HG03045 (cell line): ENCODE measurements at regions not wholly inside any gene's neighbourhood (a gene's known extent, or its start where the extent isn't known, plus 50 kb on each side); places are given as distances from the start of the nearest gene placed in this dataset.

Experiments
- ATAC-seq: cut with Tn5 transposase; IDR thresholded peaks from one replicate; pipeline ENCODE4 v1.9.1; 2021; ENCODE audit warnings: mild to moderate bottlenecking, moderate library complexity; ENCODE audit not compliant: unreplicated experiment

DNA sequence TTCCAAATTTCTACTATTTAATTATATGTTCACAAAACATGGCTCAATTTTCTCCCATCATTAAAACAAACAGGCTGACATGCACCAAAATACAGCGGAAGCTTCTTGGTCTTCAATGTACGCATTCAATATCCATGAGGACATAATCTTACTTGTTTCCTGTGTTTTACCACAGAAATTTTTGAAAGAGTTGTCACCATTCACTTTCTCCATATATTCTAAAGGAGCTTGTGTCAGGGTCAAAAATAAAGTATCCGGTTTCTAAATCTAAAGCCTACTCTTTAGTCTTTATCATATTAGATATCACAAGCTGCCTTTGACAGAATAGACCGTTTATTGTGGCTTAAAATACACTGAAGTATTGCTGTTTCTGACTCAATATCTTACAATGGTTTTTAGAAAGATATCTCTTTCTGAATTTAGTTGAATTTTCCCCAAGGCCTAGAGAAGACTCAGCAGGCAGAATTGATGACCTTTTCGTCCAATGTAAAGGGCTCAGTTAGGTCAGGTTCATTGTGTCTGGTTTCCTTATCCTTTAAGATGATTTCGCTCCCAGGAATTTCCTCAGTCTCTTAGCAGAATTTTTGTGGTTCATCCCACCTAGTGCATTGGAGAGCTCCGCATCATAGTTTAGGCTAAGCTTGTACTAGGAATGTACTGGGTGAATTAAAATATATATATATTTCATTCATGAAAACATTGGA, 717.2 kb downstream of the NCAM2 start:
- no peak for ATAC-seq

DNA sequence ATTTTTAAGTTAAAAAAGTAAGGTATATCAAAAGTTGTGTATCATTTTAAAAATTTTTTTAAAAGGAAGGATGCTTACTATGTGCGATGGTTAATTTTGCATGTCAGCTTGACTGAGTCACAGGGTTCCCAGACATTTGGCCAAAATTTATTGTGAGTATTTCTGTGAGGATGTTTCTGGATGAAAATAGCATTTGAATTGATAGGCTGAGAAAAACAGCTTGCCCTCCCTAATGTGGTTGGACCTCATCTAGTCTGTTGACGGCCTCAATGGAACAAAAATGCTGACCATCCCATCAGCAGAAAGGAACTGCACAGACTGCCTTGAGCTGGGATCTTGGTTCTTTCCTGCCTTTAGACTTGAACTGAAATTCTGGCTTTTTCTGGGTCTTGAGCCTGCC, 724.5 kb downstream of the NCAM2 start:
- no peak for ATAC-seq

DNA sequence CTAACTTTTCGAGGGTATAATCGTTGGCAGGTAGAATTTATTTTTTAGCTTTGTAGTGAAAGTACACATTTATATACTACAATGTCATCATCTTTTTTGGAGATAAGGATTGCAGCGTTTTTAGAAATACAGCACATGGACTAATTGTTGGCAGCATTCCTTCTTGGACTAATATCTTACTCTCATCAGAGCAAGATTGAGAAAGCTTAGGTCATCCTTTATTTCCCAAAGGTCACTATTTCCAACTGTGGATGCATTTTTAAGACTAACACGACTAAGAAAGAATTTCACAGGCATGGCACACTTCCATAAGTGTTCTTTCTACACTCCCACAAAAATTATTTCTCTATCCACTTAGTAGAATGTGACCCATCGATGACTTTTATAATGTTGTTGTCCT, 732.3 kb downstream of the NCAM2 start:
- ATAC-seq = no peak

DNA sequence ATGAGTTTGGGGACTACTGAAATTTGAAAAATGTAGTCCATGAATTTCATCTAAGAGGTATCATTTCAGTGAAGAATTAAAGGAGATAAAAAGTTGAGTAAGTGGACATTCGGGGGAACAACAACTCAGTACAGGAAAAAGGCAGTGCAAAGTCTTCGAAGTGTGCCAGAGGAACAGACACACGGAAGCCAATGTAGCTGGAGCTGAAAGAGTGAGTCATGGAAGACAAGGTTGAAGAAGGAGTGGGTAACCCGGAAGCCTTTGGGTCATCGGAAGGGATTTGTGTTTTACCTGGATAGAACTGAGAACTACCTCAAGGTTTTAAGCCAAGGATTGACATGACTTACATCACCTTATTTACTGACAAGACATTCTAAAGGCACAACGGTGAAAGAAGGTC, 733.4 kb downstream of the NCAM2 start:
- ATAC-seq = no peak

DNA sequence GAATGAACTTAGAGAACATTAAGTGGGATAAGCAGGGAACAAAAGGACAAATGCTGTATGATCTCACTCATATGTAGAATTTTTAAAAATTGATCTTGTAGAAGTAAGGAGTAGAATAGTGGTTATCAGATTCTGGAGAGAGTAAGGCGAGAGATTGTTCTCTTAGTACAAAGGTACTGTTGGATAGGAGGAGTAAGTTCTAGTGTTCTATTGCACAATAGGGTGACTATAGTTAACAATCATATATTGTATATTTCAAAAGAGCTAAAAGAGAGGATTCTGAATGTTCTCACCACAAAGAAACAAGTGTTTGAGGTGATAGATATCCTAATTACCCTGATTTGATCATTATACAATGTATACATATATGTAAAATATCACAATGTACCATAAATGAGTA, 735.9 kb downstream of the NCAM2 start:
- ATAC-seq = no peak

DNA sequence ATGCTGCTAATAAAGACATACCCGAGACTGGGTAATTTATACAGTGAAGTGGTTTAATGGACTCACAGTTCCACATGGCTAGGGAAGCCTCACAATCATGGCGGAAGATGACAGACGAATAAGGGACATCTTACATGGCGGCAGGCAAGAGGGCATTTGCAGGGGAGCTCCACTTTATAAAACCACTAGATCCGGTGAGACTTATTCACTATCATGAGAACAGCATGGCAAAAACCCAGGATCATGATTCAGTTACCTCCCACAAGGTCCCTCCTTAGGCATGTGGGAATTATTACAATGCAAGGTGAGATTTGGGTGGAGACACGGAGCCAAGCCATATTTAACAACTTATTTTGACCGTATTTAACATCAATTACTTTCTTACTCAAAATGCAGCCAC, 739.0 kb downstream of the NCAM2 start:
- ATAC-seq = no peak

DNA sequence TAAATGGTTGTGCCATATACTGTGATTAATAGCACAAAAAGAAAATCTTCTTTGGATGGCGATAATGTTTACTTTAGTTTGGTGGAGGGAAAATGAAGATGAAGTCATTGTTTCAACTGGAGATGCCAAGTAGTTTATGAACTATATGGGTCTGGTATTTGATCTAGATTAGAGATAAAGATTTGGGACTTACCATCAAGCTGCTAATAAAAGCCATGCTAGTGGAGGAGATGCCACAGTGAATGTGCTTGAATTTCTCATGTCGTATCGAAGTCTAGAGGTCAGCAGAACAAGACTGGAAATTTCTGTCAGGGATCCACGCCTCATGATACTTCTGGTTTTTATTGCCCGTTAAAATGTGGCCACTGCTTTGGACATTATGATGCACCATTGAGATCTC, 742.0 kb downstream of the NCAM2 start:
- no peak for ATAC-seq

DNA sequence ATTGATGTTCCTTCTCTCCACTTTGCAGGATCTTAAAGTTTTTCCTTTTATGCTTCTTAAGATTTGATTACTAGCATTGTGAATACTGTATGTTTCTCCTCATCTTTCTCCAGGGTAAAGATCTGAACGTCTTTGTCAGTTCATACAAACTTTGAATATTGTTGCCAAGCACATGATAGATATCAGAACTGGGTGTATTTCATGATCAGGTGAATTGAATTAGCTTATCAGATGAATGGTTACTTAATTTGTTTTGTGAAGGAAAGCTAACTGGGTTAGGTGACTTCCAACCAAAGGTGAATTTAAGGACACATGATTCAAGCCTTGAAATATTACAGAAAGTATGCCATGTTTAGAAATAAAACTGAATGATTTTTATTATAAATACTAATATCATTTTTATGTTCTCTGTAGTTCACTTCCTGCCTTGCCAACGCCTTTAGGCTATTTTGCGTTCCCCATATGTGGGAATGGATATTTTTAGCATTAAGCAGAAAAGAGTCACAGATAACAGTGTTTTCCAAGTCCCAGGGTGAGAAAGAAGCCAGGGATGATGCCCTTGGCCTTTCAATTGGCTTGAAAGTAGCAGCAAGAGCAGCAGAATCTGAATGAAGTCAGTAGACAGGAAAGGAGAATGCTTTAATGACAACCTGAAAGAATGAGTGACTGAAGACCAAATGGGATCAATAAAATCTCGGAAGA, 752.1 kb downstream of the NCAM2 start:
- no peak for ATAC-seq

DNA sequence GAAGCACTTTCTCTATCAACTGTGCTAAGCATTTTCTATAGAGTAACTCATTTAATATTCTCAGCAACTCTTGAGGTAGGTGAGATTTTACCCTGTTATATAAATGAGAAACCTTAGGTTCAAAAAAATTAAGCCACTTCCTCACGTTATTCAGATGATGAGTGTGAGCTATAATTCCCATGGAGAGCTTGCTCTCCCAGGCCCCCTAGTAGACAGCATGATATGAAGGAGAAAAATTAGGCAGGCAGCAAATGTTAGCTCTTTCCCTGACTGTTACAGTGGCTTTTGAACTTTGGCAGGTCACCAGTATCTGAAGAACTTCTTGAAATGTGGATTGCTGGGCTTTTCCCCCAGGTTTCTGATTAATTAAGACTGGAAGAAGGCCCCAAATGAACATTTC, 753.1 kb downstream of the NCAM2 start:
- no peak for ATAC-seq

DNA sequence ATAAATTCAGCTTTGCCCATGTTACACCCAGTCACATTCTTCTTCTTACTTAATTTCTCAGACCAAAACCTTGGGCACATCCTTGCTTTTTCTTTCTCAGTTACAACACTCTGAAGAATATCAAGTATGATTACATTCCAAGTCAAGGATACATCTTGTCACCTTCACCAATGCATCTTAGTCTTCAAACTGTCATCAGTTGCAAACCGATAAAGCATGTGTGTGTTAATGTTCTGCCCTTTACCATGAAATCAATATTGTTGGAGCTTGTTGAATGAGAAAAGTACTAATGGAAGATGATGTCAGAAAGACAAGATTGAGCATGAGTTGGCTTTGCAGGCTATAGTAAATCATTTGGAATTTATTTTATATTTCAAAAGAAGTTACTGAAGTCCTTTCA, 764.6 kb downstream of the NCAM2 start:
- ATAC-seq = no peak

DNA sequence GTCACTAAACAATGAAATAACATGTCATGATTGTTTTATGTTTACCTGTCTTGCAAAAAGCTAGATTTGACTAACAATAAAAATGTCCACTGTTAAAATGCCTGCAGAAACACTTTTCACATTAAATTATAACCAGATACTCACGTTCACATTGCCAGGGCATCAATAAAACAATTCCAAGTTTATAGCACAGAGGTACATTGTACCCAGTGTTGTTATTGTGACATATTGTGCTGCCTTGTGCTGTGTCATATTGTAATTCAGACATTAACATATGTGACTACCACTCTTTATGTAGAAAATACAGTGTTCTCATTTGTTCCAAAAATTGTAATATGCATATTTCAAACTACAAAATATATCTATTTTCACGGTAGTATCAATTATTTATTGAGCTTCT, 766.1 kb downstream of the NCAM2 start:
- ATAC-seq = no peak

DNA sequence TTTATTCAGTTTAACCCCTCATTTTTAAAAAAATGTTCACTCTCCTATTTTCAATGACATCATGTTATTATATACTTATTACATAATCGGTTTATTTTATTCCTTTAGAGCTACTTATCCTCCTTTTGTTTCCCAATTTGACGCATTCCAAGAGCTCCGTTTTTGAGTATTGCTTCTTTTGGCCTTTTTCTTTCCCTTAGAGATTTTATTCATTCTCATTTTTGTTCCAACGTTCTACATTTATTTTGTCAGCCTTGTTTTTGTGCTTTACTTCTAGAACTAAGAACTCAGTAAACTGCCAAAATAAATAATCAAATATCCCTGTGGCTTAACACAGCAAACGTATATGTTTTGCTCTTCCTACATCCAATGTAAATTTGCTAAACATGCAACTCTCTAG, 769.1 kb downstream of the NCAM2 start:
- ATAC-seq = no peak

DNA sequence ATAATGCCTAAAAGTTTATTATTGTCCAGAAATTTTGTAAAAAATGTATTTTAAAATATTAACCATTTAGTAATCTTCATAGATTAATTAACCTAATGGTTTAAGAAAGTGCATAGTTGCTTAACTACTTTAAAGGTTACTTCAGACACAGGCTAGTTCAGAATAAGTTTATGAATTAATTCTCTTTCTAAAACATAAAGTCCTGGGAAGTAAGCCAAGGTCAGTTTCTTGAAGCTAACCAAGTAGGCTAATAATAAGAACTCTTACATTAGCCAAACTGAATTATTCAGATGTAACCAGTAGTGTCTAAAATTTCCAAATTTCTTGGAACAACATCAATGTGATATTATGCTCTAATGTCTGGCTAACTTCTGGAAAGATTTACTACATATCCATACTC, 790.4 kb downstream of the NCAM2 start:
- ATAC-seq = no peak

DNA sequence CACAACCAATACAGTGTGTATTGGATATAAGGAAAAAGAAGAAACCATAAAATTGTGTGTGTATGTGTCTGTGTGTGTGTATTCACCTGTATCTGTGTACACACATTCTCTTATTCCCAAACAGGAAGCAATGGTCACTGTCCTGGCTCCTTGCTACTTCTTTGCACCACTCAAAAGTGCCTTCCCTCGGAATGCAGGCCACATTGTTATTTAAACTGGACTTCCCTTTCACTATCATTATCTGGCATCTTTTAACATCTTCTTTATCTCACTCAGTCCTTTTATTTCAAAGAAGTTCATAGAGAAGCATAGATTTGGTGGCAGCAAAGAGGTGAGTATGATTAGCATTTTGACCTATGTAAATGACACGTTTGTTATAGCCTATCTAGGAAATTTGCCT, 803.7 kb downstream of the NCAM2 start:
- no peak for ATAC-seq

DNA sequence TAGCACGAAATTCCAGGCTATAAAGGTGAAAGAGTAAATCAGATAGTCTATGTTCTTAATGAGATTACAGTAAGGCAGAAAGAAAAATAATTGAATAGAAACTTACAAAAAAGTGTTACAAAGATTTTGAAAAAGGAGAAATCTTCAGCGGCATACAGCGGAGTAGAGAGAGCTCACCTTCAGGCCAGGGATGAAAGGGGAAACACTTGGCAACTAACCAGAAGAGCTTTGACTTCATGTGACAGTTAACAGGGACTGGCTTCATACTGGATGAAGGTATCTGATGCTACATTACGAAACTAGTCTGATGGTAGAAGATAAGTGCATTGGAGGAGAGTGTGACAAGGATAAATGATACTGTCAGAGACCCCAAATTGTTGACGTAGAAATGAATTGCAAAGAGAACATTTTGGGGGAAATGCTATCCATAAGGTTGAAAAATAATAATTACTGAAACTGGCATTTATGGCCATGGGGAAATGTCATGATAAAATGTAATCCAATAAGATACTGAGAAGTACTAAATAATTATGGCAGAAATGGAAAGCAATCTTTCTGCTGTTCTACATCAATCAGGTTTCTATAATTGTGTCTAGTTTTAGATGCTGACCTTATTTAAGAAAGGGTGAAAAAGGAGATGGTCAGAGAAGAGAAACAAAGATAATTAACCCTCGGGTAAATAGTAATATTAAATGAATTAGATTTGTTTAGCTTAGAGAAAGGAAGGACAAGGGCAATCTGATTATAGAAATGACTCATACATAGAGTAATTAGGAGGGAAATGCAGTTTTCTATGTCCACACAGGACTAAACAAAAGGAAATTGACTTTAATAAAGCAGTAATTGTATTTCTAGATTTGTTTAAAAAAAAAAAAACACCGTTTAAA, 808.7 kb downstream of the NCAM2 start:
- no peak for ATAC-seq

DNA sequence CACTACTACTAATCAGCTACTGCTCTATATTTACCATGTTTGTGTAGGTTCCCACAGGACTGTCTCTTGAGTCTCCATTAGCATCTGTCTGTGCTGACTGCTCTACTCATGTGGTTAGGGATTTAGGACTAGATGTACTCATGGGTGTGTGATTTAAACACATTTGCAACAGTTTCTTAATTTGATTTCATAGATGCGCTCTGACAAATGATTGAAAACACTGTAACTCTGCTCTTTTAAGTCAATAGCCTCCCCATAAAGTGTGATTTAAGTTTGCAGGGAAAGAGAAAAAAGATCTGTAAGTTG, 809.3 kb downstream of the NCAM2 start:
- no peak for ATAC-seq

DNA sequence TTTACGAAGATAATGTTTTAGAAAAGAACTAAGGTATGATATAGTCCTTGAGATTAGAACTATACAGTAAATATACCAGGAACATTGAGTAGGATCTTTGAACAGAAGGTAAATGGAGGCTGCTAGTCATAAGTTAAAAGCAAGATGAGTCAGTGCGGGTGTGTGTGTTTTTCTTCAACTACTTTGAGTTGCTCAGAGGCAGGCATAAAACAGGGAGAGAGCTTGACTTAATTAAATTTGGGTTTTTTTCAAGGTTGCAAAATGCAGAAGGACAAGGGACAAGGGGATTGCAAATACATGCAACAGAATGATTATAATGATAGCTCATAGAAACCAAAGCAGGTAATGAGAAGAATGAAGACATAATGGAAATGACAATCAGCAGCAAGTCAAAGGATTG, 815.1 kb downstream of the NCAM2 start:
- no peak for ATAC-seq

DNA sequence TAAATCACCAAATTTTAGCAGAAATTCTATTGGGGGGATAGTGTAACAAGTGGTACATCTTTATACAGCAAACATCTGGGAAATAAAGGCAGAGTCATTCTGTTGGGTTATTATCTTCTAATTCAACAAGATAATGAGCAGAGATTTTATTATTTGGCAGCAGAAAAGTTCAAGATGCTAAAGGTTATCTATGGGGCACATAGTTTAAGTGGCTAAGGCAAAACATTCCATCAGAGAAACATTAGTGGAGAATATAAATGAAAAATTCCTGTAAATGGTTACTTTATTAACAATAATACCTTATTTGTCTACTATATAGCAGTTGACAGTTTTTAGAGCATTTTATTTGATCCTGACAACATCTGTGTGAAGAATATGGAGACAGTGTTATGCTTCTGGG, 815.7 kb downstream of the NCAM2 start:
- ATAC-seq = no peak

DNA sequence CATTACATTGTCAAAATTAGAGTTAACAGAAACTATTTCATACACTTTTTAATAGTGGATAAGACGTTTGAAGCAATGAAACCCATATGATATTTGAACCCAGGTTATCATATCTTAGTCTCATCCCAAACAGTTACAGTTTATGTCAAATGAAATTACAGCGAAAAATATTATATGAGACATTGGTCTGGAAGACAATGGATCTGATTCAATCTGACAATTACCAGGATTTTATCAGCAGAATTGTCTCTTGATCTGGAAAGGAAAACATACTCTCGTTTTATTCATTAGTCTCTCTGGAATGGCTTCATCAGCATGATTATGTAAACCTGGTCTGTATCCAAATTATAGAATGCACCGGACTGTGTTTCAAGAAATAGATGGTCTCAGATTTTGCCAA, 818.6 kb downstream of the NCAM2 start:
- ATAC-seq = no peak

DNA sequence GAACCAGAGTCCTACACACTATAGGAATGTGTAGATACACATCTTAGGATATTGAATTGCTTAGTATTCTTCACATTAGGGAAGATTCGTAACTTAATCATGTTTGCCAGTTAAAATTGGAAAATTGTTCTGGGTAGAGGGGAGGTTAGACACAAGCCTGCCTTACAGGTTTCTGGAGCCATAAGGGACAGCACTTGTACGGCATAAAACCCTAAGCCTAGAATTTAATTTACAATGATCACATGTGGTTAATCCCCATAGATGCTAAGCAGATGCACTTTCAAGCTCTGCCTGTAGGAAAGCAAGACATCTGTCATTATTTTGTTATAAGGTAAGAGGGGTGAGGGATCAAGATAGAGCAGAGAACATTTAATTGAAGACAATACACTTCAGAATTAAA, 820.7 kb downstream of the NCAM2 start:
- no peak for ATAC-seq

DNA sequence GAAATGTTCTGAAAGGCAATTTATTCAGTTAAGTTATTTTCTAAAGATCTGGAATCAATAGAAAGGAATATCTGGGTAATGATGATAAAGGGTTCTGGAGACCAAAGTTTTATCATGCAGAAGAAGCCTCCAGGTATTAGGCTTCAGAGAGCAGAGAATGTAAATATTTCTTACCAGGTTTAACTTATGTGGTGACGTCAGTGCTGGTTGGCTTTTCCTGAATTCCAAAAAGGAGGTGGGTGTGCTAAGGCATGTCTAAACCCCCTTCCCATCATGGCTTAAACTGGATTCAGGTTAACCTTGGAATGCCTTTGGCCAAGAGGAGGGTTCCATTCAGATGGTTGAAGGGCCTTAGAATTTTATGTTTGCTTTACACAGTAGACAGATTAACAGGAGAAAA, 829.9 kb downstream of the NCAM2 start:
- ATAC-seq = no peak

DNA sequence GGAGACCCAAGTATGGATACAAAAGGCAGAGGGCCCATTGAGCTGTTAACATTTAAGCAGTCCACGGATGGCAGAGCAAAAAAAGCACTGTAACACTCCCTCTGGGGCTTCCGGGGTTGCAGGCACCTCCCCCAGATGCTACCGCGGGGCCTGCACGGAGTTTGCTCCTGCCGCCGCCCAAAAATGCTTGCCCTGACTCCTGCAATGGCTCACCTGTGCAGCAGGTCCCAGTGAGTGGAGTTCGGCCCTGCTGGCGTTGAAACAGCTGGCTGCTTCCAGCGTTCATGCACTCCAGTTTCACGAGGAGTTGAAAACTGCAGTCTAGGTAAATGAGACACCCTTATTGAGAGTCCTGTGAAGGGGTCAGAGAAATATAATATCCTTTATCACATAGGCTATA, 832.8 kb downstream of the NCAM2 start:
- no peak for ATAC-seq
